EH (cell line): ENCODE measurements at regions not wholly inside any gene's neighbourhood (a gene's known extent, or its start where the extent isn't known, plus 50 kb on each side); places are given as distances from the start of the nearest gene placed in this dataset.

Experiments used
- DNase-seq: peaks from one replicate; pipeline ENCODE4 v3.0.0-alpha.2; 2015; ENCODE audit warnings: low read depth

GRCh38 chr6:153873541-153873940 is 165.5 kb upstream of the OPRM1 start:
- no peak for DNase-seq

- no peak for DNase-seq
Measured at GRCh38 chr6:153872946-153873345, 166.1 kb upstream of the OPRM1 start.

GRCh38 chr6:153862927-153863326 is 176.1 kb upstream of the OPRM1 start:
- no peak for DNase-seq

DNA sequence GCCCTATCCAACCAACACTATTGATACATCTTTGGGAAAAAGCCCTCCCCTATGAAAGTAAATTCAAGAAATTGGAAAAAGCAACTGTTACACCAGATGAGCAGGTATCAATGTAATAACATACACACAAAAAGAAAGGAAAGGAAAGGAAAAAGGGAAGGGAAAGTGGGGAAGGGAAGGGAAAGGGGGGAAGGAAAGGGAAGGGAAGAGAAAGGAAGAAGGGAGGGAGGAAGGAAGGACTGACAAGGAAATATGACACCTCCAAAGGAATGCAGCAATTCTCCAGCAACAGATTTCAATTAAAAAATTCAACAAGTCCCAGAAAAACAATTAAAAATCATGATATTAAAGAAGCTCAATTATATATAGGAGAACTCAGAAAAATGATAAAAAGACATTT is 176.9 kb upstream of the OPRM1 start:
- no peak for DNase-seq

GRCh38 chr6:153858529-153858928 is 180.5 kb upstream of the OPRM1 start:
- no peak for DNase-seq

DNA sequence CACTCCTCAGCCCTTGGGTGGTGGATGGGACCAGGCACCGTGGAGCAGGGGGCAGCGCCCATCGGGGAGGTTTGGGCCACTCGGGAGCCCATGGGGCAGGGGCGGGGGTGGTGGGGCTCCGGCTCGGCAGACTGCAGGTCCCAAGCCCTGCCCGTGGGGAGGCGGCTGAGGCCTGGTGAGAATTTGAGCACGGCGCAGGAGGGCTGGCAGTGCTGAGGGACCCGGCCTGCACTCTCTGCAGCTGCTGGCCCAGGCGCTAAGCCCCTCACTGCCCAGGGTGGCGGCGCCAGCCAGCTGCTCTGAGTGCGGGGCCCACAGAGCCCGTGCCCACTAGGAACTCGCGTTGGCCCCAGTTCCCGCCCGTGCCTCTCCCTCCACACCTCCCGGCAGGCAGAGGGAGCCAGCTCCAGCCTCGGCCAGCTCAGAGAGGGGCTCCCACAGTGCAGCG is 182.1 kb upstream of the OPRM1 start:
- no peak for DNase-seq

GRCh38 chr6:153852481-153852880 is 186.6 kb upstream of the OPRM1 start:
- DNase-seq, result no peak

GRCh38 chr6:153852034-153852433 is 187.0 kb upstream of the OPRM1 start:
- DNase-seq, result no peak

DNA sequence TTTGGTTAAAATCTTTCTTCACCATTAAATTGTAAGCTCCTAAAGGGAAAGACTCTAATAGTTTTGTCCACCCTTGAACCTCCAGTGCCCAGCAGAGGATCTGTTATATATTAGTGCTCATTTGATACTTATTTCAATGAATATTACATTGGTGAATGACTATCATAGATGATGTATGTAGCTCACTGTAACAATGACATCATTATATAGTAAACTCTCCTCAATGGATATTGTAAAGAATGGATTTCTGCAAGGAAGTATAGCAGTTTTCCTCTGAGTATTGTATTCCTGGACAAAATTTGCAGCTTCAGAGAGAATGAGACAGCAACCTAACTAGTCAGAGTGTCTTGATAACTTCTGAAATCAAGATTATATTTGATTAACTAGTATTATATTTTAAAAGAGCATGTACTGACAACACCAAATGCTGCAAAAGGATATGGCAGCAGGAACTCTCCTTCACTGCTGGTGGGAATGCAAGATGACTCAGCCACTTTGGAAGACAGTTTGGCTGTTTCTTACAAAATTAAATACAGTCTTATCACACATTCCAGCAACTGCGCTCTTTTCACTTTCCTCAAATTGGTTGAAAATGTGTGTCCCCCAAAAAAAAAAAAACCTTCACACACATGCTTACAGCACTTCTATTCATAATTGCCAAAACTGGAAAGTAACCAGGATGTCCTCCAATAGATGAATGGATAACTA is 189.8 kb upstream of the OPRM1 start:
- no peak for DNase-seq

GRCh38 chr6:153843420-153843819 is 195.6 kb upstream of the OPRM1 start:
- no peak for DNase-seq

- DNase-seq, result no peak
Measured at GRCh38 chr6:153842491-153842890, 196.5 kb upstream of the OPRM1 start.

DNA sequence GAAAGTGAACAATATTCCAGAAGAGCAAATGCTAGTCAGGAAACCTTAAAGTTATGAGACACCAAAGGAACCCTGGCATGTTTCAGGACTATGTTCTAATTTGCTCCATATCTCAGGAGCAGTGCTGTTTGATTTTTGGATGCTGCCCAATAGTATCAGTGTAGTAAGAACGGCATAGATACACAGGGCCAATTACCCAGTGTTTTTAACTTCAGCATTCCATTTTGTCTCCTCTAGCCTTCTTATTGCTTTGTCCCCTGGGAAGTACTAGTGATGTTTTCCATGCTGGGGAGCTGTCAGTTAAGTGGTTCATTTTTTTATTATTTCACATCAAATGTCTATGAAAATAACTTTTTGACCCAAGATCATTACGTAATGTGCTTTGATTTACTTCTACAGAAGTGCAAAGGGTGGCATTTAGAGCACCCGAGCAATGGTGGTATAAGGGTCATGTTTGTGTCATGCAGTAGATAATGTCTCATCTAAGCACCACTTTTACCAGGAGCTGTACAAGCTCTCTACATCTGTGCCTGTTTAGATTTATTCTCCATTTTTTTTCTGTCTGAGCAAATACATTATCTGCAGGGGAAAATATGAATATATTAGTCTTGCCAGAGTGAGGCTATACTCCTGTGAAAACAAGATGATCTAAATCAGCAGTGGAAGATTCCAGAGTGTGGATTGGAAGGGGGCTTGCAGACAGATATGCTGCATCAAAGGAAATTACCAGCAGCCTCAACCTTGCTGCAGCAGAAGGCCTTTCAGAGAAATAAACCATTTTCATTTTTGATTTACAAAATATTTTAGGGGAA is 198.8 kb upstream of the OPRM1 start:
- DNase-seq, result no peak

- DNase-seq, result no peak
Measured at GRCh38 chr6:153832543-153832942, 206.5 kb upstream of the OPRM1 start.

DNA sequence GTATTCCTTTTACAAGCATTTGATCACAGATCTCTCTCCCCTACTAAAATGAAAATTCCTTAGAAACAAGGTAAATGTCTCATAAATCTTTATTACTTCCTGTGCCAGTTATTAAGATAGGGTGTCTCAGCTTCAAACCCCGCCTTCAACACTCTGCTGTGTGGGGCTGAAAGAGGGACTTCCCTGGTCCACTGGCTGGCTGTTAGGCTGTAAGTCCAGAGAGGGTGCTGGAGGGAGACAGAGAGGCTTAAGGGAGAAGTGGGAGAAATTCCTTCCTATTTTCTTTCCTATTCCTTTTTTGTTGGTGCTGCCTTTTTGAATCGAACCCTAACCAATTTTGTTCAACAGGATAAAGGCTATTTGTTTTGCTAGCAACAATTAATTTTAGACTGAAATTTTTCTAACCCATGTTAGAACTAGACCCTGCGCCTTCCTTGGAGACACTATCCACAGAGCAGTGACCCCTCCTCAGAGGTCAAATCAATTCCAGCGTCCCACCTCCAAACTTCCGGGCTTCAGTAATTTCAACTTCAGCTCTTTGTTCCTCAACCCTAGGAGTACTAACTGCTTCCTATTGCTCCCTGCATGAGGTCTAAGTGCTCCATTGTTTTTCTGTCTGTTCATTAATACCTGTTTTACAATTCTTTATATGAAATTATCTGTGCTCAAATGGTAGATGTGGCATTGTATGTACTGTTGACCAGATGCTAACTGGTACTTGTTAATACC is 207.5 kb upstream of the OPRM1 start:
- no peak for DNase-seq

DNA sequence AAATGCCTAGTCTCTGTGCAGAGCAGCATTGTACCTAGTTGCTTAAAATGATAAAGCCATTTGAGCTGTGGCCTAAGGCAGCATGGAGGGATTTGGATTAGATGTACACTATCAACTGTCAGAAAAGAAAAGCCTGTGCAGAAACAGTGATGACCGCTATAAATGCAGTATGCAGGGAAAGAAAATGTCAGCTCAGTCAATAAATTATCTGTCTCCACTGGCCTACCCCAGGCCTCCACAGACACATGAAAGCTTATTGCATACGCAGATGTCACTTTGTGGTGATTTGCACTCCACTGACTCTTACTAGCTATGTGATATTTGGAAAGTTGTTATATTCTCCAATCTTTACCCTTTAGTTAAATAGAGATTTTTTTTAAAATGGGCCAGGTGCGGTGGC is 221.9 kb upstream of the OPRM1 start:
- DNase-seq, result no peak

- no peak for DNase-seq
Measured at GRCh38 chr6:153816366-153816765, 222.7 kb upstream of the OPRM1 start.

GRCh38 chr6:153814136-153814535 is 224.9 kb upstream of the OPRM1 start:
- DNase-seq, result no peak

DNA sequence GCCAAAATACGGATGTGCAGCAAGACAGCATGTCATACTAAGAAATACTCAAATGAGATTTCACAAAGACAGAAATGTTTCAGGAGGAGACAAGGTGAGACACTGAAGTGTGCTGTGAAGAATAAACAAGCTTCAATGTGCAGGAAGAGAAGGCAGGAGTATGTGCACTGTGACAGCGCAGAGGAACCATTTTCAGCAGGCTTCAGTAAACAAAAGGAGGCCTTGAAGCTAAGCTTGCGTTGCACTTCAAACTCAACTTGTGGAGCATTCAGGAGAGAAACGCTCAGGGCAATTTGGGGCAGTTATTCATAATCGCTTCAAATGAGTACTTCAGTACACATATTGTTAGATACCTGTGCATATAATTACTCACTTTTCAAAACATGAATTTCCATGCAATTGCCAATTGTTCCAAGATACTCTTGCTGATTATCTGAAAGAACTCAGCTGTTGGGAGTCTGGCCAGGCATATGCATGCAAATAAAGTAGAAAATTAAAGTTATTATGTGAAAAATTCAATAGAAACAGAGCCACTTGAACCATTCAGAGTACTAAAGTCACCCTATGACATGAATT is 234.2 kb upstream of the OPRM1 start:
- DNase-seq, result no peak

GRCh38 chr6:153801917-153802316 is 237.1 kb upstream of the OPRM1 start:
- no peak for DNase-seq

DNA sequence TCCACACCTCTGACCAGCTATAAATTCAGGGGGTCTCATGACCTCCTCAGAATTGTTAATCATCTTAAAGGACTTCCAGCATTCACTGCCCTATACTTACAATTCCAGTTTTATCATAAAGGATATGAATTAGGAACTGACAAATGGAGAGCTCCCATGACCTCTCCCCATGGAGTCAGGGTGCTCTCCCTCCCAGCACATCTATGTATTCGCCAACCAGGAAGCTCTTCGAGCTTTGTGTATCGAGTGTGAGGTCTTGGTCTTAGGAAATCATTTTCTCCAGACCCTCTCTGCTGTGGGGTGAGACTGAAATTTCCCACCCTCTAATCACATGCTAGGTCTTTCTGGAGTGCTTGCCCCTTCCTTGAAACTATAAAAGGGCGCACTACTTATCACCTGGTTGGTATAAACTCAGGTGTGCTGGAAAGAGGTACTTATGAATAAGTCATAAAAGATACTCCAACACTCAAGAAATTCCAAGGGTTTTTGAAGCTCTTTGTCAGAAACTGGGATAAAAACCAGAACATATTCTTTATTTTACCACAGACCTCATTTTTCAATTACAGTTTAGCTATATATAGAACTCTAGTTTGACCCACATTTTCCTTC is 238.4 kb upstream of the OPRM1 start:
- DNase-seq, result no peak

DNA sequence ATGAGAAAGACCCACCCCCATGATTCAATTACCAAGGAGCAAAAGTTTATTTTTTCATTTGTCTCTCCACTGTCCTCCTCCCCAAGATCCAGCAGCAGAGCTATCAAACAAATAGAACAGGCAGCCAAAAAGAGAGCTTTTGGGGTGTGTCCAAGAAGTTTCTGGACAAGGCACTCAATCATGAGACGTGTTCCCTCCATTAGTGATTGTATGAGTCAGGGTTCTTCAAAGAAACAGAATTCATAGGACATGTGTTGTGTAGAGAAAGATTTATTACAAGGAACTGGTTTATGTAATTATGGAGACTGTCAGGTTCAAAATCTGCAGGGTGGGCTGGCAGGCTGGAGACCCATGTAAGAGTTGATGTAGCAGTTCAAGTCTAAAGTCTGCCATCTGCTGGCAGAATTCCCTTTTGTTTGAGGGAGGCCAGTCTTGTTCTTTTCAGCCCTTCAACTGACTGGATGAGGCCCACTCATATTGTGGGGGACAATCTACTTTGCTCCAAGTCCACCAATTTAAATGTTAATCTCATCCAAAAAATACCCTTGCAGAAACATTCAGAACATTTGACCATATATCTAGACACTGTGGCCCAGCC is 248.1 kb upstream of the OPRM1 start:
- no peak for DNase-seq

DNA sequence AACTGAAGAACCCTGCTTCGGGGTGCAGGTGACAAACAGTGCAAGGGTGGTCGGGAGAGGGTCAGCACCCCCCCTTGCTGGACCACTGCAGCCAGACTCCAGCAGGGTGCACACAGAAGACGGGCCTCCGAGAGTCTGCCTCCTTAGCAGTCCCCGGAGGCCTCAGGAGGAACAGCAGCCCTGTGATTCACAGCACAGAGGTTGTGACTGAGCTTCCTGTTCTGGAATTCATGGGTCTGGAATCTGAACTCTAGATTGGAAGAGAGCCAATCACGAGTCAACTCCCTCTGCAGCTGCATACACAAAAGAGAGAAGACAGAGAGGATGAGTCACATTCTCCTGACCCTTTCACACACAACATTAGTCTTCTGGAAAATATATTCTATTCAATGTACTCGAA is 249.0 kb upstream of the OPRM1 start:
- peak; percentile 52 for DNase-seq
